ENCODE measurements at regions not wholly inside any gene's neighbourhood (a gene's known extent, or its start where the extent isn't known, plus 50 kb on each side); places are given as distances from the start of the nearest gene placed in this dataset.

DNA sequence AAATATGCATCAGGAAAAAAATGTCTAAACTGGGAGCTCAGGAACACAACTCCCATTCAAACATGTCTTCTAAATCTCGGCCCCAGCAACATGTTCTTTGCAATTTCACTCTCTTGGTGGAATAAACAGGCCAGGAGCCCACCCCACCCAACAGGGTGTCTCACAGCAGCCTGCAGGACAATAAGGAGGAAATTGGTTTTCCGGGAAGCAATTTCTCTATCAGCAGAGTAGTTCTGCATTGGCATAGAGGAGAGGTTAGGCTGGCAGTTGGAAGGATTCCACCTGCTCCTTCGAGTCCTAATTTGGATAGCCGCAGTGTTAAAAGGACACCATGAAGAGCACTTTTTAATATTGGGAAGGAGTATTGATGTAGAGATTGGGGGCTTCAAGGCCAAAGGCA lies 55.9 kb upstream of the BARX2 start:
- POLR2A ChIA-PET: no interaction called here

DNA sequence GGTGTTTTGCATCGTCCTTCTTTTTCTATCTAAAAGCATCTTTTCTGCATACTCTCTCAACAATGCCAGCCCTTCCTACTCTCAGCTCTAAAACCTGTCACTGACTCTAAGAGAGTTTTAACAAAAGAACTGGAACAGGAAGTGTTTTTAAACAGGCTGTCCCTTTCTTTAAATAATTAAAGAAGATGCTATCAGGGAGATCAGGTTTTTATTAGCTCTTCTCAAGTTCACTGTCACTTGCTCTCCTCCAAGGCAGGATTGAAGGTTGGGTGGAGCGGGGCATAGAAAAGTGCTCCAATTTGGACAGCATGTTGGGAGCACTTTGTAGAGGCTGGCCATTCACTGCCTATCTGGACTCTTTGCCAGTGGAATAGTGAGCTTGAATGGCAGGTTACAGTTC lies 56.4 kb upstream of the BARX2 start:
- CTCF ChIA-PET: interaction anchor here (0.9 to 1.9 kb wide), 3 partner anchors 14 to 200 kb away, joined by 3 to 5 read pairs (median 4); no protein-coding TSS in a partner anchor
- TF ChIP-seq, protein P1, sequence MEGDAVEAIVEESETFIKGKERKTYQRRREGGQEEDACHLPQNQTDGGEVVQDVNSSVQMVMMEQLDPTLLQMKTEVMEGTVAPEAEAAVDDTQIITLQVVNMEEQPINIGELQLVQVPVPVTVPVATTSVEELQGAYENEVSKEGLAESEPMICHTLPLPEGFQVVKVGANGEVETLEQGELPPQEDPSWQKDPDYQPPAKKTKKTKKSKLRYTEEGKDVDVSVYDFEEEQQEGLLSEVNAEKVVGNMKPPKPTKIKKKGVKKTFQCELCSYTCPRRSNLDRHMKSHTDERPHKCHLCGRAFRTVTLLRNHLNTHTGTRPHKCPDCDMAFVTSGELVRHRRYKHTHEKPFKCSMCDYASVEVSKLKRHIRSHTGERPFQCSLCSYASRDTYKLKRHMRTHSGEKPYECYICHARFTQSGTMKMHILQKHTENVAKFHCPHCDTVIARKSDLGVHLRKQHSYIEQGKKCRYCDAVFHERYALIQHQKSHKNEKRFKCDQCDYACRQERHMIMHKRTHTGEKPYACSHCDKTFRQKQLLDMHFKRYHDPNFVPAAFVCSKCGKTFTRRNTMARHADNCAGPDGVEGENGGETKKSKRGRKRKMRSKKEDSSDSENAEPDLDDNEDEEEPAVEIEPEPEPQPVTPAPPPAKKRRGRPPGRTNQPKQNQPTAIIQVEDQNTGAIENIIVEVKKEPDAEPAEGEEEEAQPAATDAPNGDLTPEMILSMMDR (IDR thresholded peaks at IDR 0.05; ENCODE audit: insufficient read depth, low read depth, low read length): no peak
- POLR2A ChIA-PET: no interaction called here
- H3K27me3 ChIP-seq (ENCODE audit: control insufficient read depth, insufficient read depth, low read length): peaks cover 5% of the 10 kb centered on the region
- no peak for DNase-seq (ENCODE audit: low read depth)
- no peaks in the 10 kb centered on the region for H3K36me3 ChIP-seq (ENCODE audit: control insufficient read depth, insufficient read depth, low read length)
- no peak overlapping the region for H3K4me3 ChIP-seq (ENCODE audit: low read depth, low read length)

More for the DNA sequence above, 55.9 kb upstream of the BARX2 start:
- Histone ChIP-seq H3K4me3 (ENCODE audit: low read depth, low read length) (no peak overlapping the region), H3K36me3 (ENCODE audit: control insufficient read depth, insufficient read depth, low read length) (no peaks in the 10 kb centered on the region), H3K27me3 (ENCODE audit: control insufficient read depth, insufficient read depth, low read length) (peaks cover 5% of the 10 kb centered on the region)
- CTCF ChIA-PET: interaction anchor here (1.8 to 1.9 kb wide), 2 partner anchors 16 to 201 kb away, joined by 4 to 5 read pairs; no protein-coding TSS in a partner anchor
- TF ChIP-seq, protein P1 (IDR thresholded peaks at IDR 0.05; ENCODE audit: insufficient read depth, low read depth, low read length): no peak
- DNase-seq (ENCODE audit: low read depth): no peak

DNA sequence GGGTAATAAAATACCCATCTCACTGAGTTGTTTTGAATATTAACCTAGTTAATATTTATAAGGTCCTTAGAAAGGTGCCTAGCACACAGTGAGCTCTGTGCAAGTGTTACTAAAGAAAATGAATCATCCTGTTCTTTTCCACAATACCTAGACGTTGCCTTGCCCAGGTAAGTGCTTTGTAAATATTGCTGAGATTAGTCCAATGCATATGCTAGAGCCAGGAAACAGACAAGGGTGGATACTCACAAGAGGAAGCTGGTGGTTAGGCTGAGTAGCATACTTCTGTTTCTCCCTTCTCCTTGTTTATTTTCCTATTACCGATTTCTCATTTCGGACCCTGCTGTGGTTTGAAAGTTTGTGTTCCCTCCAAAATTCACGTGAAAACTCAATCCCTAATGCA lies 58.1 kb upstream of the BARX2 start:
- H3K36me3 ChIP-seq (ENCODE audit: control insufficient read depth, insufficient read depth, low read length): no peaks in the 10 kb centered on the region
- ChIA-PET CTCF (interaction anchor here (1.2 to 2.7 kb wide), 3 partner anchors 12 to 199 kb away, joined by 3 to 9 read pairs (median 7); no protein-coding TSS in a partner anchor), POLR2A (no interaction called here)
- TF ChIP-seq, protein P1 (IDR thresholded peaks at IDR 0.05; ENCODE audit: insufficient read depth, low read depth, low read length): no peak
- H3K27me3 ChIP-seq (ENCODE audit: control insufficient read depth, insufficient read depth, low read length): peaks cover 5% of the 10 kb centered on the region
- no peak for DNase-seq (ENCODE audit: low read depth)
- no peak overlapping the region for H3K4me3 ChIP-seq (ENCODE audit: low read depth, low read length)

DNA sequence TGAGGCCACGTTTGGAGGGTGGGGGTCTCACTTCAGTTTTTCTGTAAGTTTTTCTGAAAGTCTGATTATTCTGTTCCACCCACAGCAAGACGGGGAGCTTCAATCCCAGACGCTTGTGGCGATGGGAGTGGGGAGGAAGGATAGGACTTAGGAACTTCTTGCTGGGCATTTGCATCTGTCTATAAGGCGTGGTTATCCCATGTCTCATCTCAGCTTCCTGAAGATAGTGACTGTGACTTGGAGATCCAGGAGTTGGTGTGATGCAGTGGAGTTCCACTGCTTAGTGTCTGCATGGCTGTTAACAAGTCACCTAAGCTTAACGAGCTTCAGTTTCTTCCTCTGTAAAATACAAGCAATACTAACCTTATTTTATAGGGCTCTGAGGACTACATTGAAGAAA lies 58.9 kb upstream of the BARX2 start:
- ChIA-PET CTCF (interaction anchor here (1.2 to 2.7 kb wide), 3 partner anchors 13 to 199 kb away, joined by 3 to 9 read pairs (median 7); no protein-coding TSS in a partner anchor), POLR2A (no interaction called here)
- no peak overlapping the region for H3K4me3 ChIP-seq (ENCODE audit: low read depth, low read length)
- TF ChIP-seq, protein P1 (IDR thresholded peaks at IDR 0.05; ENCODE audit: insufficient read depth, low read depth, low read length): no peak
- no peaks in the 10 kb centered on the region for H3K36me3 ChIP-seq (ENCODE audit: control insufficient read depth, insufficient read depth, low read length)
- no peak for DNase-seq (ENCODE audit: low read depth)
- peaks cover 5% of the 10 kb centered on the region for H3K27me3 ChIP-seq (ENCODE audit: control insufficient read depth, insufficient read depth, low read length)

DNA sequence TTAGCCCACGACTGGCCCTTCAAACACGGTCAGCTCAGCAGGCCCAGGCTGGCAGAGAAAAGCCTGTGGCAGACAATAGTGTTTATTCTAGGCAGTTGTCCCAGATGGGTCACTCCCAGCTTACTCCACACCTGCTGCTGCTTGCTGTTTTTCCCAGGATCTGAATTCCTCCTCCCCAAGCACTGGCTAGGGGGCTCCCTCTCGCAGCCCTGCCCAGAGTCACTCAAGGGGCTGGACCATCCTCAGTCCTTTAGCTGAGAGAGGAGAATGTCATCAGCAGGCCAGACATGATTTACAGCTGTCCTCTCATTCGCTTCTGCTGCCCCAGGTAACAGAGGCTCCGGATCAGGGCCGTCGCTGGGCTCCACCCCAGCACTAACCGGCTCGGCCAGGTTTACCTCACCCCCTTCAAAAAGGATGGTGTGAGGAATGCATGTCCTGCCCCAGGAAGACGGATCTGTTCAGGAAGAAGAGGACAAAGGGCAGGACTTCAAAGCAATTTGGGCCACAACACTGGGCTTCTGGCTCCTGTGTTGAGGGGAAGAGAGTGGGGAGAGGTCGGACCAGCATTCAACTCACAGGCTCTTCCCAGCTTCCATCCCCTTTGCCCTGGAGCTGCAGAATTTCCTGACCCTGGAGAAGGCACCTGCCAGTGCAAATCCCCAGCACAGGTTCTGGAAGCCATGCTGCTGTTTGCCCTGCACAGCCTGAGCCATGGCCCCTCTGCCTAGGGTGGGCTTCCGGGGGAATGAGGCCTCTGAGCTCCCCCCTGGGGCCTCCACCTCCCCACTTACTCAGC lies 59.7 kb upstream of the BARX2 start:
- Histone ChIP-seq H3K36me3 (ENCODE audit: control insufficient read depth, insufficient read depth, low read length) (no peaks in the 10 kb centered on the region), H3K4me3 (ENCODE audit: low read depth, low read length) (no peak overlapping the region), H3K27me3 (ENCODE audit: control insufficient read depth, insufficient read depth, low read length) (peaks cover 5% of the 10 kb centered on the region)
- ChIA-PET CTCF (interaction anchor here (2.3 to 2.7 kb wide), 2 partner anchors 16 to 198 kb away, joined by 7 to 9 read pairs; no protein-coding TSS in a partner anchor), POLR2A (no interaction called here)
- TF ChIP-seq, protein P1 (IDR thresholded peaks at IDR 0.05; ENCODE audit: insufficient read depth, low read depth, low read length): no peak
- DNase-seq (ENCODE audit: low read depth): no peak
